Mucosa of descending colon (tissue), 3 donors: ENCODE measurements at regions not wholly inside any gene's neighbourhood (a gene's known extent, or its start where the extent isn't known, plus 50 kb on each side); places are given as distances from the start of the nearest gene placed in this dataset.

Experiments used
- ATAC-seq: fragments of 200-7000 bp; cut with Tn5 transposase; one replicate; pipeline ENCODE4 v1.9.1; 2020; ENCODE audit warnings: mild to moderate bottlenecking, moderate library complexity
- DNase-seq, 3 donors: peaks; one replicate each; pipeline ENCODE4 v3.0.0-alpha.2; 2020
- H3K36me3 ChIP-seq: fragments of 200-600 bp; one replicate; pipeline ENCODE4 v1.8.0; 2021; ENCODE audit warnings: low read depth, mild to moderate bottlenecking
- H3K4me1 ChIP-seq: fragments of 200-600 bp; one replicate; pipeline ENCODE4 v1.8.0; 2021; ENCODE audit warnings: low read depth, mild to moderate bottlenecking
- H3K4me3 ChIP-seq: fragments of 200-600 bp; one replicate; pipeline ENCODE4 v1.8.0; 2021; ENCODE audit warnings: mild to moderate bottlenecking
- H3K9me3 ChIP-seq: fragments of 200-600 bp; one replicate; pipeline ENCODE4 v1.8.0; 2021; ENCODE audit warnings: mild to moderate bottlenecking
- CTCF ChIP-seq: fragments of 200-600 bp; IDR thresholded peaks from one replicate; pipeline ENCODE4 v1.8.0; 2022; ENCODE audit warnings: antibody characterized with exemption, mild to moderate bottlenecking
- intact Hi-C, 2 donors: fragments of 100-400 bp; cut with DNase I in 1 of 2; cut with micrococcal nuclease in 1 of 2; formaldehyde crosslinking; loops; one replicate each; pipeline versions ENCODE4 v1.11.0 to v1.11.1; 2022; cut with DNase I, micrococcal nuclease
- donor health status: DM: no; HTN: no; CAD: no; lungs with moderate emphysema.
- donor health status: DM: no; HTN: no; CAD: no.
- donor health status: DM: no; HTN: yes; CAD: no.

- DNase-seq: no peak
- no peaks in the 10 kb centered on the region for H3K9me3 ChIP-seq
- intact Hi-C loops: loop anchor here in 1 of 2 donors (5.0 kb wide), 1 partner anchor 133 kb away; no protein-coding TSS in a partner anchor
- no peak for ATAC-seq
- TF ChIP-seq CTCF: no peak
- H3K4me3 ChIP-seq: no peak overlapping the region
- H3K36me3 ChIP-seq: no peaks in the 10 kb centered on the region
- no peaks in the 10 kb centered on the region for H3K4me1 ChIP-seq
Measured at GRCh38 chr11:13209379-13209778, 68.2 kb upstream of the BMAL1 start.

GRCh38 chr11:13210424-13210823, 67.2 kb upstream of the BMAL1 start:
- intact Hi-C loops: loop anchor here in 1 of 2 donors (10.0 kb wide), 1 partner anchor 134 kb away; no protein-coding TSS in a partner anchor
- peak; percentile 57 for ATAC-seq
- H3K4me3 ChIP-seq: no peak overlapping the region

GRCh38 chr11:13214276-13214675, 63.3 kb upstream of the BMAL1 start:
- ATAC-seq (no peak), DNase-seq (no peak)
- intact Hi-C loops: loop anchor here in 1 of 2 donors (10.0 kb wide), 1 partner anchor 131 kb away; no protein-coding TSS in a partner anchor
- Histone ChIP-seq H3K4me1 (no peaks in the 10 kb centered on the region), H3K4me3 (no peak overlapping the region), H3K36me3 (no peaks in the 10 kb centered on the region), H3K9me3 (no peaks in the 10 kb centered on the region)
- TF ChIP-seq CTCF: no peak

More at GRCh38 chr11:13210424-13210823, 67.2 kb upstream of the BMAL1 start:
- Histone ChIP-seq H3K4me1 (no peaks in the 10 kb centered on the region), H3K9me3 (no peaks in the 10 kb centered on the region), H3K36me3 (no peaks in the 10 kb centered on the region)
- peak in 2 of 3 donors; percentile 69 to 84 for DNase-seq
- TF ChIP-seq CTCF: peak; percentile 41

GRCh38 chr11:13215149-13215548, 62.4 kb upstream of the BMAL1 start:
- Histone ChIP-seq H3K4me1 (no peaks in the 10 kb centered on the region), H3K36me3 (no peaks in the 10 kb centered on the region), H3K4me3 (no peak overlapping the region), H3K9me3 (no peaks in the 10 kb centered on the region)
- DNase-seq: no peak
- ATAC-seq: no peak
- TF ChIP-seq CTCF: no peak
- intact Hi-C loops: loop anchor here in 1 of 2 donors (10.0 kb wide), 1 partner anchor 130 kb away; no protein-coding TSS in a partner anchor

GRCh38 chr11:13216019-13216710, 61.4 kb upstream of the BMAL1 start:
- no peaks in the 10 kb centered on the region for H3K4me1 ChIP-seq

More at GRCh38 chr11:13216019-13216710, 61.4 kb upstream of the BMAL1 start:
- H3K4me3 ChIP-seq: no peak overlapping the region
- H3K36me3 ChIP-seq: no peaks in the 10 kb centered on the region
- intact Hi-C loops: loop anchor here in 1 of 2 donors (10.0 kb wide), 1 partner anchor 129 kb away; no protein-coding TSS in a partner anchor
- ATAC-seq: peak; percentile 31
- TF ChIP-seq CTCF: no peak
- H3K9me3 ChIP-seq: no peaks in the 10 kb centered on the region
- peak in 1 of 3 donors; percentile 55 for DNase-seq
